ENCODE measurements at regions not wholly inside any gene's neighbourhood (a gene's known extent, or its start where the extent isn't known, plus 50 kb on each side); places are given as distances from the start of the nearest gene placed in this dataset.

DNA sequence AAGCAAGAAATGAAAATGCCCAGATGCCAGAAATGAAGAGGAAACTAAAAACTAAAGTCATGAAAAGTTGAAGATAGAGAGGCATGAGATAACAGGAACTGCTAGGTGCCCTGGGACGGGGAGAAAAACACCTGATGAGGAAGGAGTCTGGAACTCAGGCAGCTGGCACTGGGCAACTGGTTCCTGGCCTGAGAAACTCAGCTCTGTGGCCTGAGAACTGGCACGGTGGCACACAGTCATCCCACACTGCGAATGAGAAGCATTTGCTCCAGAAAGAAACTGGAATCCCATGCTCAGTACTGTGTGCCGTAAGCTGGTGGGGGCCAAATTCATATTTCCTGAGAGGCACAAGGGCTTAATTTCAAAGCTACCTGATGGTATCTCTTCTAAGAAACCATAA, 53.6 kb upstream of the RORA start:
- DNase-seq (ENCODE audit: low spot score) (no peak), FAIRE-seq (no peak)

DNA sequence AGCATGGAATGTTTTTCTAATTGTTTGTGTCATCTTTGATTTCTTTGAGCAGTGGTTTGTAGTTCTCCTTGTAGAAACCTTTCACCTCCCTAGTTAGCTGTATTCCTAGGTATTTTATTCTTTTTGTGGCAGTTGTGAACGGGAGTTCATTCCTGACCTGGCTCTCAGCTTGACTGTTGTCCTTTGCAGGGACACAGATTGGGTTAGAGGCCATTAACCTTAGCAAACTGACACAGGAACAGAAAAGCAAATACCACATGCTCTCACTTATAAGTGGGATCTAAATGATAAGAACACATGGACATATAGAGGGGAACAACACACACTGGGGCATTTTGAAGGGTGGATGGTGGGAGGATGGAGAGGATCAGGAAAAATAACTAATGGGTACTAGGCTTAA, 52.2 kb upstream of the RORA start:
- DNase-seq (ENCODE audit: low spot score) (no peak), FAIRE-seq (no peak)
